ENCODE measurements at regions not wholly inside any gene's neighbourhood (a gene's known extent, or its start where the extent isn't known, plus 50 kb on each side); places are given as distances from the start of the nearest gene placed in this dataset.

DNA sequence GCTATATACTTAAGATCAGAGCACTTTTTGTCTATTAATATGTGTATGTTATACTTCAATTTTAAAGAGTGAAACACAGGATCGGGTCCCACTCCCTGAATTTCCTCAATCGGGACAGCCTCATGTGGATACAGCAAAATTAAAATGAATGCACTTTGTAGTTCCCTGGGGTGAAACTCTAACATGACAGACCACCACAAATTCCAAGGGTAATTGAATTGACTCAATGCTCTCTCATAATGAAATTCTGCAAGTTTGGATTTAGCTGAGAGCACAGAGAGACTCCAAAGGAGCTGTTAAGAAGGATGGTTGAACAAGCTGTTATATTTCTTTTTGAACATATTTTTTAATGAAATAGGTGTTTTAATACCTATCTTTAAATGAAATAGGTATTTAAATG is 413.6 kb downstream of the GXYLT1 start:
- H3K4me3 ChIP-seq: no peak overlapping the region
- no peaks in the 10 kb centered on the region for H3K9me3 ChIP-seq
- TF ChIP-seq POLR2A (IDR thresholded peaks at IDR 0.05) (no peak), POLR2AphosphoS5 (IDR thresholded peaks at IDR 0.05) (no peak)
- TF ChIP-seq, protein P1, sequence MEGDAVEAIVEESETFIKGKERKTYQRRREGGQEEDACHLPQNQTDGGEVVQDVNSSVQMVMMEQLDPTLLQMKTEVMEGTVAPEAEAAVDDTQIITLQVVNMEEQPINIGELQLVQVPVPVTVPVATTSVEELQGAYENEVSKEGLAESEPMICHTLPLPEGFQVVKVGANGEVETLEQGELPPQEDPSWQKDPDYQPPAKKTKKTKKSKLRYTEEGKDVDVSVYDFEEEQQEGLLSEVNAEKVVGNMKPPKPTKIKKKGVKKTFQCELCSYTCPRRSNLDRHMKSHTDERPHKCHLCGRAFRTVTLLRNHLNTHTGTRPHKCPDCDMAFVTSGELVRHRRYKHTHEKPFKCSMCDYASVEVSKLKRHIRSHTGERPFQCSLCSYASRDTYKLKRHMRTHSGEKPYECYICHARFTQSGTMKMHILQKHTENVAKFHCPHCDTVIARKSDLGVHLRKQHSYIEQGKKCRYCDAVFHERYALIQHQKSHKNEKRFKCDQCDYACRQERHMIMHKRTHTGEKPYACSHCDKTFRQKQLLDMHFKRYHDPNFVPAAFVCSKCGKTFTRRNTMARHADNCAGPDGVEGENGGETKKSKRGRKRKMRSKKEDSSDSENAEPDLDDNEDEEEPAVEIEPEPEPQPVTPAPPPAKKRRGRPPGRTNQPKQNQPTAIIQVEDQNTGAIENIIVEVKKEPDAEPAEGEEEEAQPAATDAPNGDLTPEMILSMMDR (IDR thresholded peaks at IDR 0.05 in 8 of 11, conservative IDR thresholded peaks at IDR 0.05 in 3 of 11): no peak
- intact Hi-C loops (cut with DNase I; ENCODE audit: low total_unique reads): no loop called here
- no peaks in the 10 kb centered on the region for H3K27me3 ChIP-seq (replicated peaks in 1 of 7)
- no peak overlapping the region for H3K27ac ChIP-seq
- no peak for DNase-seq
- WGBS, 5 donors: 89 to 94% (median 91%) methylated on average over 2 of the region's 2 CpGs
- H3K36me3 ChIP-seq: no peaks in the 10 kb centered on the region
- H3K4me1 ChIP-seq: no peaks in the 10 kb centered on the region

DNA sequence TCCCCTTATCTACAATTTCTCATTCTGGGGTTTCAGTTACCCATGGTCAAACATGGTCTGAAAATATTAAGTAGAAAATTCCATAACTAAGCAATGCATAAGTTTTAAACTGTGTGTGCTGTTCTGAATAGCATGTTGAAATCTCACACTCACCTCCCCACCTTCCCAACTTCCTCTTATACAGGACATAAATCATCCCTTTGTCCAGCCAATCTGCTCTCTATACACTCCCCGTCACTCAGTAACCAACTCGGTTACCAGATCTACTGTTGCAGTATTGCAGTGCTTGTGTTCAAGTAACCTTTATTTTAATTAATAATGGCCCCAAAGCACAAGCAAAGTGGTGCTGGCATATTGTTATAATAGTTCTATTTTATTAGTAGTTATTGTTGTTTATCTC is 420.5 kb downstream of the GXYLT1 start:
- H3K4me3 ChIP-seq: no peak overlapping the region
- TF ChIP-seq POLR2A (IDR thresholded peaks at IDR 0.05) (no peak), POLR2AphosphoS5 (IDR thresholded peaks at IDR 0.05) (no peak)
- TF ChIP-seq, protein P1 (IDR thresholded peaks at IDR 0.05 in 8 of 11, conservative IDR thresholded peaks at IDR 0.05 in 3 of 11): no peak
- 25 to 41% (median 34%) methylated on average over 2 of the region's 2 CpGs for WGBS, 5 donors
- no peak overlapping the region for H3K27ac ChIP-seq
- no peaks in the 10 kb centered on the region for H3K9me3 ChIP-seq
- no peaks in the 10 kb centered on the region for H3K4me1 ChIP-seq
- no peaks in the 10 kb centered on the region for H3K36me3 ChIP-seq
- DNase-seq: no peak
- no peaks in the 10 kb centered on the region for H3K27me3 ChIP-seq (replicated peaks in 1 of 7)
- intact Hi-C loops (cut with DNase I; ENCODE audit: low total_unique reads): no loop called here

DNA sequence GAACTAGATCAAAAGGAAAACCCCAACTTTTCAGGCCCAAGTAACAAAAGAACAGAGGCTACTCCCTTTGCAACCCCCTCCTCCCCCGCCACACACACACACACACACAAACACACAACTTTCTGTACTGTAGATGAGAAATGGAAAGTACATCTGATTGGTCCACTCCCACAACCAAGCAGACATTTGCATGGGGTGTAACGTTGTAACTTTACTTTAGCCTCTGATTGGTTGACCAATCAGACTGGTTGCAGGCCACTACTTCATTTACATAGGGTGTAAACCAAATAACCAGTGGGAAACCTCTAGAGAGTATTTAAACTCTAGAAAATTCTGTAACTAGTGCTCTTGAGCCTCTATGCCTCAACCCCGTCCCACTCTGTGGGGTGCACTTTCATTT is 425.5 kb downstream of the GXYLT1 start:
- DNase-seq: no peak
- WGBS, 5 donors: 72 to 88% (median 83%) methylated on average over 3 of the region's 3 CpGs
- no peaks in the 10 kb centered on the region for H3K27me3 ChIP-seq (replicated peaks in 1 of 7)
- H3K27ac ChIP-seq: no peak overlapping the region
- H3K36me3 ChIP-seq: no peaks in the 10 kb centered on the region
- no peaks in the 10 kb centered on the region for H3K9me3 ChIP-seq
- no peak overlapping the region for H3K4me3 ChIP-seq
- intact Hi-C loops (cut with DNase I; ENCODE audit: low total_unique reads): no loop called here
- TF ChIP-seq POLR2AphosphoS5 (IDR thresholded peaks at IDR 0.05) (no peak), POLR2A (IDR thresholded peaks at IDR 0.05) (no peak)
- no peaks in the 10 kb centered on the region for H3K4me1 ChIP-seq

DNA sequence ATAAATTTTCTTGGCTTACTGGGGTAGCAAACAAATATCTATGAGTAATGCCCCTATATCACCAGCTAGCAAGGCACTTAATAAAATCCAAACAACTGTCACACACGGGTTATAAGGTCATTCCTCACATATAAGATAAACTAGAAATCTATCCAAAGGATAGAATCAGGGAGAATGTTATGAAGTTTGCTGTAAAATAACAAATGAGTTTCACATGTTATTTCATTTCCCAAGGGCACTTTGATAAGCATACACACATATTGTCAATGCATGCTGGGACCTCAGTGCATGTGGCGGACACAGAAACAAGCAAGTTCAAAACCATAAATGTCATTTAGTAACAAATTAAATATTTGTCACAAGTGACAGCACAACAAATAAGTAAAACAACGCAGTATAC is 429.4 kb downstream of the GXYLT1 start:
- no peaks in the 10 kb centered on the region for H3K36me3 ChIP-seq
- DNase-seq: no peak
- TF ChIP-seq POLR2AphosphoS5 (IDR thresholded peaks at IDR 0.05) (no peak), POLR2A (IDR thresholded peaks at IDR 0.05) (no peak)
- TF ChIP-seq, protein P1 (IDR thresholded peaks at IDR 0.05 in 8 of 11, conservative IDR thresholded peaks at IDR 0.05 in 3 of 11): no peak
- H3K4me1 ChIP-seq: no peaks in the 10 kb centered on the region
- H3K9me3 ChIP-seq: no peaks in the 10 kb centered on the region
- H3K27me3 ChIP-seq (replicated peaks in 1 of 7): no peaks in the 10 kb centered on the region
- H3K27ac ChIP-seq: no peak overlapping the region
- WGBS, 5 donors: 81 to 90% (median 85%) methylated on average over 3 of the region's 3 CpGs
- intact Hi-C loops (cut with DNase I; ENCODE audit: low total_unique reads): no loop called here
- no peak overlapping the region for H3K4me3 ChIP-seq
